HK-2 (cell line): ENCODE measurements at regions not wholly inside any gene's neighbourhood (a gene's known extent, or its start where the extent isn't known, plus 50 kb on each side); places are given as distances from the start of the nearest gene placed in this dataset.

Source experiments
- DNase-seq: peaks from one replicate; pipeline ENCODE4 v3.0.0-alpha.2; 2018; ENCODE audit not compliant: unreplicated experiment

- DNase-seq, result no peak
These were observed 55.3 kb upstream of the COPS8 start for GRCh38 chr2:237030382-237030781.

GRCh38 chr2:237033536-237034060 lies 52.1 kb upstream of the COPS8 start:
- no peak for DNase-seq

- DNase-seq, result no peak
These were observed 49.8 kb upstream of the COPS8 start for GRCh38 chr2:237035781-237036475.
